GM12892 (cell line): ENCODE measurements at regions not wholly inside any gene's neighbourhood (a gene's known extent, or its start where the extent isn't known, plus 50 kb on each side); places are given as distances from the start of the nearest gene placed in this dataset.

Experiments used
- POLR2A ChIP-seq: IDR thresholded peaks from 2 replicates; pipeline ENCODE4 v1.6.1; 2011; ENCODE audit warnings: low read depth, low read length, control low read depth
- POLR2AphosphoS5 ChIP-seq: IDR thresholded peaks from 2 replicates; pipeline ENCODE4 v1.6.1; 2011; ENCODE audit warnings: low read depth, low read length, control low read depth
- TAF1 ChIP-seq: IDR thresholded peaks from 2 replicates; pipeline ENCODE4 v1.6.1; 2011; ENCODE audit warnings: low read depth, mild to moderate bottlenecking, control low read depth, low read length, borderline replicate concordance

DNA sequence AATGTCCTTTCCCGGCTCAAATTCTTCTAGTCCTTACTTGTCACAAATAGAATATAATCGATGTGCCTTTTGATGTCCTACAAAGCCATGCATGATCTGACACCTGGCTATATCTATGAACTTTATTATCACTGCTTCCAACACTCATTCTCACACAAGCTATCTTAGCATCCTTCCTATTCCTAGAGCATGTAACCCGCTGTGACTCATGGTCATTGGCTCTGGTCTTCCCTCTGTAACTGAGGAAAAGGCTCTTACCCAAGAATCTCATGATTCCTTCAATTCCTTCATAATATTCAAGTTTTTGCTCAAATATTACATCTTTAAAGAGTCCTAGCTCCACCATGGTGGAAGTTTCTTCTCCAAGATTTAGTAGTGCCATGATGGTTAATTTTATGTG, 480.0 kb upstream of the PAPPA start:
- TF ChIP-seq POLR2A (no peak), TAF1 (no peak), POLR2AphosphoS5 (no peak)
